Transverse colon (tissue), 4 donors: ENCODE measurements at regions not wholly inside any gene's neighbourhood (a gene's known extent, or its start where the extent isn't known, plus 50 kb on each side); places are given as distances from the start of the nearest gene placed in this dataset.

Source experiments
- DNase-seq: peaks from one replicate; pipeline ENCODE4 v3.0.0-alpha.2; 2019
- H3K27ac ChIP-seq, 4 donors: fragments of 200-600 bp; sonication (generic); 2 replicates each; pipeline ENCODE4 v1.5.1; 2016 to 2018; ENCODE audit warnings: inconsistent platforms in 4 of 4
- H3K27me3 ChIP-seq: fragments of 200-600 bp; sonication (generic); 2 replicates; pipeline ENCODE4 v1.5.1; 2017; ENCODE audit warnings: inconsistent platforms
- H3K36me3 ChIP-seq, 4 donors: fragments of 200-600 bp; sonication (generic); 2 replicates each; pipeline ENCODE4 v1.5.1; 2017 to 2019; ENCODE audit warnings: inconsistent platforms in 4 of 4
- H3K4me1 ChIP-seq, 4 donors: fragments of 200-600 bp; sonication (generic); 2 replicates each; pipeline ENCODE4 v1.5.1; 2017 to 2020; ENCODE audit warnings: inconsistent platforms in 4 of 4
- H3K4me3 ChIP-seq, 4 donors: fragments of 200-600 bp; sonication (generic); 1 replicate in 1 of 4; 2 replicates in 3 of 4; pipeline versions ENCODE4 v1.5.1 to v1.6.1; 2017 to 2019; ENCODE audit warnings: inconsistent platforms in 4 of 4
- H3K9me3 ChIP-seq, 2 donors: fragments of 200-600 bp; sonication (generic); 2 replicates each; pipeline ENCODE4 v1.5.1; 2017 to 2019; ENCODE audit warnings: inconsistent platforms in 2 of 2
- EP300 ChIP-seq: sonication (generic); formaldehyde crosslinking; IDR thresholded peaks from one replicate; pipeline ENCODE4 v1.6.1; 2017; ENCODE audit warnings: antibody characterized with exemption, low read depth
- POLR2A ChIP-seq: fragments of 450-650 bp; IDR thresholded peaks from one replicate; pipeline ENCODE4 v1.6.1; 2016; ENCODE audit warnings: antibody characterized with exemption, mild to moderate bottlenecking, moderate library complexity
- POLR2AphosphoS5 ChIP-seq, 3 donors: sonication (generic); formaldehyde crosslinking; IDR thresholded peaks; one replicate each; pipeline ENCODE4 v1.6.1; 2016; ENCODE audit warnings: antibody characterized with exemption in 3 of 3
- WGBS, 2 donors: methylation state at CpG; one replicate each; pipeline ENCODE4 v1.1.5; 2018; ENCODE audit warnings: low coverage in 1 of 2; 5-methylcytosine and 5-hydroxymethylcytosine counted together
- in situ Hi-C, 4 donors: fragments of 200-750 bp; cut with MboI; loops; one replicate each; pipeline versions ENCODE4 v1.15.0 to v1.15.1; 2017; ENCODE audit warnings: low sequenced_read_pairs in 3 of 4, low pct_ligation_motif_present in 1 of 4, low pct_unique_long_range_greater_than_20kb in 1 of 4
- intact Hi-C: fragments of 100-400 bp; cut with DNase I; formaldehyde crosslinking; loops from one replicate; pipeline ENCODE4 v1.15.1; 2023; ENCODE audit warnings: low total_unique reads
- TF ChIP-seq, protein P1 (sequence below), 5 experiments: fragments of 200-600 bp in 3 of 5; fragments of 450-650 bp in 2 of 5; sonication (generic) in 3 of 5; IDR thresholded peaks; 1 replicate in 2 of 5; 2 replicates in 3 of 5; pipeline ENCODE4 v1.5.1; 2016 to 2017; ENCODE audit warnings: antibody characterized with exemption in 5 of 5, inconsistent platforms in 3 of 5, mild to moderate bottlenecking in 2 of 5, moderate library complexity in 1 of 5

DNA sequence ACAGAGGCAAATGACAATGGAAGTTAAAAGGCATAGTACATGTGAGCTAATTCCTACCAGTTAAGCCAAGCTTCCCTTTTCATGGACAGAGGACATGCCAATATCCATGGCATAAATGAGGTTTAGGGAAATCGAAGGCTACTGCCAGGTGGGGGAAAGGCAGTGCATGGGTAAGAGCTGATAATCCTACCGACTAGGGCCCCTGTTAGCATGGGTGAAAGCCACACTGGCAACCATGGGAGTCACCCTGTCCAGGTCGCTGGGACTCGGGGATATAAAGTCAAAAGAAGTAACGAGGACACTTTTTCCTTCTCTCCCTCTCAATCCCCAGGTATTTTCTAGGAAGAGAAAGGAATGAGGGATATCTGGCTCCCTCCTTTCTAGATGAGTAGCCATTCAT is 83.7 kb upstream of the CDH19 start:
- in situ Hi-C loops = no loop called here
- H3K27me3 ChIP-seq = no peaks in the 10 kb centered on the region
- TF ChIP-seq POLR2AphosphoS5 (IDR thresholded peaks at IDR 0.05) (no peak), POLR2A (no peak), EP300 (no peak)
- TF ChIP-seq, protein P1, sequence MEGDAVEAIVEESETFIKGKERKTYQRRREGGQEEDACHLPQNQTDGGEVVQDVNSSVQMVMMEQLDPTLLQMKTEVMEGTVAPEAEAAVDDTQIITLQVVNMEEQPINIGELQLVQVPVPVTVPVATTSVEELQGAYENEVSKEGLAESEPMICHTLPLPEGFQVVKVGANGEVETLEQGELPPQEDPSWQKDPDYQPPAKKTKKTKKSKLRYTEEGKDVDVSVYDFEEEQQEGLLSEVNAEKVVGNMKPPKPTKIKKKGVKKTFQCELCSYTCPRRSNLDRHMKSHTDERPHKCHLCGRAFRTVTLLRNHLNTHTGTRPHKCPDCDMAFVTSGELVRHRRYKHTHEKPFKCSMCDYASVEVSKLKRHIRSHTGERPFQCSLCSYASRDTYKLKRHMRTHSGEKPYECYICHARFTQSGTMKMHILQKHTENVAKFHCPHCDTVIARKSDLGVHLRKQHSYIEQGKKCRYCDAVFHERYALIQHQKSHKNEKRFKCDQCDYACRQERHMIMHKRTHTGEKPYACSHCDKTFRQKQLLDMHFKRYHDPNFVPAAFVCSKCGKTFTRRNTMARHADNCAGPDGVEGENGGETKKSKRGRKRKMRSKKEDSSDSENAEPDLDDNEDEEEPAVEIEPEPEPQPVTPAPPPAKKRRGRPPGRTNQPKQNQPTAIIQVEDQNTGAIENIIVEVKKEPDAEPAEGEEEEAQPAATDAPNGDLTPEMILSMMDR (IDR thresholded peaks at IDR 0.05) = no peak
- H3K4me1 ChIP-seq = no peaks in the 10 kb centered on the region
- H3K4me3 ChIP-seq = no peak overlapping the region
- no peaks in the 10 kb centered on the region for H3K36me3 ChIP-seq
- intact Hi-C loops = no loop called here
- no peak overlapping the region for H3K27ac ChIP-seq
- no peaks in the 10 kb centered on the region for H3K9me3 ChIP-seq
- WGBS, 2 donors = 55 to 82% methylated on average over 4 to 5 of the region's 5 CpGs
- no peak for DNase-seq

DNA sequence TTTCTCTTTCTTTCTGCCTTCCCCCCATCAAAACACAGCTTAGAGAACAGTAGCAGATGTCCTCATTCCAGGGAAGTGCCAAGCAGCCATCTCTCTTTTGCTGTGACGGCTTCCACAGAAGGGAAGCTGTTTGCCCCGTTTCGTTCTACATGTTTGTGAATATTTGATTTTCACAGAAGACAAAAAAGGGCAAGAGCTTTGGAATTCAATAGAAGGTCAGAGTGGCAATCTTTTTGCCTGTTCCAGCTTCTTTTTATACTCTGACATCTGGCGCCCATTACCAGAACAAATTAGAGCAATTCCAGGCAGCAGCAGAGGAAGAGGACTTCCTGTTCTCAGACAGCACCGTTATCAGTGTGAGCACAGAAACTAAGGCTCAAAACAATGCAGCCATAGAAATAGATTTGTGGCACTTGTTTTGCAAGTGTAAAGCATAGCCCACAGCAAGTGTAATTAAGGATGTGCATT is 79.0 kb upstream of the CDH19 start:
- 17 to 18% methylated on average over 2 to 5 of the region's 5 CpGs for WGBS, 2 donors
- TF ChIP-seq EP300 (peak; percentile 14), POLR2A (no peak), POLR2AphosphoS5 (IDR thresholded peaks at IDR 0.05) (peak in 2 of 3 donors; percentile 36 to 42)
- in situ Hi-C loops (no loop called here), intact Hi-C loops (no loop called here)
- H3K36me3 ChIP-seq = no peaks in the 10 kb centered on the region
- no peak overlapping the region for H3K27ac ChIP-seq
- H3K4me1 ChIP-seq = no peaks in the 10 kb centered on the region
- no peaks in the 10 kb centered on the region for H3K9me3 ChIP-seq
- H3K27me3 ChIP-seq = no peaks in the 10 kb centered on the region
- H3K4me3 ChIP-seq = no peak overlapping the region
- DNase-seq = no peak

DNA sequence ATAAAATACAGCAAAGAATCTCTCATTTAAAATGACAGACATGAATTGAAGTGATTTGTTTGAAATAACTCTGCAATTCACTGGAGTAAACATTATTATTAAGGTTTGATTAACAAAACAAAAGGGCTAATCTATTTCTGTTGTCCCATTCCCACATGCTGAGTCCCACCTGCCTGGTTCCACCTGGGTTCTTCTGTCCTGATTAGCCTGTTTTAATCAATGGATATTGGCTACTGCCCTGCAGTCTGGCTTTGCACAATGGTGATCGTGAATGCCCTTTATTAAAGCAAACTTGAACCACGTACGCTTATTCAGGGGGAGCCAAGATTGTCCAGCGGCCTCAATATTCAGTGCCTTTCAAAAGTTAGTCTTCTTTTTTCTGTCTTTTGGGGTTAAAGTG is 72.8 kb upstream of the CDH19 start:
- Histone ChIP-seq H3K36me3 (no peaks in the 10 kb centered on the region), H3K9me3 (no peaks in the 10 kb centered on the region), H3K27ac (no peak overlapping the region), H3K4me1 (no peaks in the 10 kb centered on the region), H3K27me3 (no peaks in the 10 kb centered on the region), H3K4me3 (no peak overlapping the region)
- intact Hi-C loops (no loop called here), in situ Hi-C loops (no loop called here)
- DNase-seq = no peak
- 82 to 89% methylated on average over 4 of the region's 4 CpGs for WGBS, 2 donors
- TF ChIP-seq POLR2AphosphoS5 (IDR thresholded peaks at IDR 0.05) = no peak
- no peak for TF ChIP-seq POLR2A
- TF ChIP-seq EP300 = no peak
- TF ChIP-seq, protein P1 (IDR thresholded peaks at IDR 0.05) = no peak

DNA sequence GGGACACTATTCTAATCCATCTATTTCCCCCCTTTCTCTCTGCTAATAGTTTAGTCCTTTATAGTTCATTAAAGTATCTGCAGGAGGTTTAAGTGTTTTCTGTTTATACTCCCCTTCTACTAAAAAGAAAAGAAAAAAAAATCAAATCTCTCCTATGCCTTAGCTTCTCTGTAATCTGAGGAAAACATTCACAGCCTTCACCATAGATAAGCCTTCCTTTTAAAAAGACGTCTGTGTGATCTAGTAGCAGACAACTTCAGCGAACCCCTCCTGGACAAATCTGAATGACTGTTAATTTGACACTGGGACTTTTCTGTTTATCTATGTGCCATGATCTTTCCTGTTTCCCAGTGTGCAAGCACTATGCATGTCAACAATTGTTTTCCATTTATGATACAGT is 70.4 kb upstream of the CDH19 start:
- Histone ChIP-seq H3K27me3 (no peaks in the 10 kb centered on the region), H3K27ac (no peak overlapping the region), H3K9me3 (no peaks in the 10 kb centered on the region), H3K36me3 (no peaks in the 10 kb centered on the region), H3K4me3 (no peak overlapping the region), H3K4me1 (no peaks in the 10 kb centered on the region)
- WGBS, 2 donors = 50 to 70% methylated on average over 2 of the region's 2 CpGs
- DNase-seq = no peak
- TF ChIP-seq EP300 = no peak
- TF ChIP-seq, protein P1 (IDR thresholded peaks at IDR 0.05) = no peak
- TF ChIP-seq POLR2AphosphoS5 (IDR thresholded peaks at IDR 0.05) = no peak
- TF ChIP-seq POLR2A = no peak
- in situ Hi-C loops (no loop called here), intact Hi-C loops (no loop called here)

DNA sequence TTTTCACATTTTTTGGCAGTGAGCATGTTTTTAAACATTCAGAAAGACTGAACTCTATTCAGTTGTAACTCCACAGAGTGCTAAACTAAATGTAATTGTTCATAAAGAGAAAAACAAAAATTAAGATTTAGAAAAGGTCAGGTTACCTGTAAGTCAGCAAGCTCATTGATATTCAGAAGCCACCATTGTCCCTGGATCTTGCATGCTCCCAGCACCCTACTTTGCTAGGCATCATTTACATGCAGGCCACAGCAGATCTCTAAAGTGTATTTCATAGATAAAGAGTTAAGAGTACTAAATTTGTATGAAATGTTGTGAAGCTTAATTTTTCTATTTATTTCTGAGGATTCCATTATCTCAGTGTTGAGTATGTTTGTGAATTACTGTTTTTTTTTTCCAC is 64.8 kb upstream of the CDH19 start:
- H3K27me3 ChIP-seq = no peaks in the 10 kb centered on the region
- TF ChIP-seq POLR2A (no peak), EP300 (no peak), POLR2AphosphoS5 (IDR thresholded peaks at IDR 0.05) (no peak)
- TF ChIP-seq, protein P1 (IDR thresholded peaks at IDR 0.05) = no peak
- intact Hi-C loops = no loop called here
- no peaks in the 10 kb centered on the region for H3K9me3 ChIP-seq
- in situ Hi-C loops = no loop called here
- no peaks in the 10 kb centered on the region for H3K36me3 ChIP-seq
- no peak for DNase-seq
- no peak overlapping the region for H3K27ac ChIP-seq
- no peaks in the 10 kb centered on the region for H3K4me1 ChIP-seq
- H3K4me3 ChIP-seq = no peak overlapping the region
